ENCODE measurements at regions not wholly inside any gene's neighbourhood (a gene's known extent, or its start where the extent isn't known, plus 50 kb on each side); places are given as distances from the start of the nearest gene placed in this dataset.
"Not testable (repeated sequence)": the region's sequence is repeated elsewhere in the genome, so short reads cannot be mapped to it uniquely, and the experiment has no call there.

- no peak for DNase-seq (ENCODE audit: insufficient read length, low spot score)
- FAIRE-seq = no peak
Observed at GRCh38 chr9:3660936-3661335, 135.1 kb upstream of the RFX3 start.

DNA sequence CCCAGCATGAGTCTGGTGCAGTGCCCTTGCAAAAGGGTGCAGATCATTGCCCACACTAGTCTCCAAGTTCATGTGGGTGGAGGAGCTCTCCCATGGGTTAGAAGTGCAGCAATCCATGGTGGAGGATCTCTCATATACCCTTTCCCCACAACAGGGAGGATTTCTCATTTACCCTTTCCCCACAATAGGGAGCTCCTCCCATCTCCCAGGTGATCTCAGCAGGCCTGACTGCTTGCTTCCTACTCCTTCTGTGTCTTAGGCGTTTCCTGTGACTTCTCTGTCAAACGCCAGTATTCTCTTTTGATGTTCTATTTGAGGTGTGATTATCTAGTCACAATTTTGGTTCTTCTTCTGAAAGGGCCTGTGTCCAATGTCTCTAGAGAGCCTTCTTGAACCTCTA, 133.8 kb upstream of the RFX3 start:
- FAIRE-seq (no peak), DNase-seq (ENCODE audit: insufficient read length, low spot score) (no peak)

DNA sequence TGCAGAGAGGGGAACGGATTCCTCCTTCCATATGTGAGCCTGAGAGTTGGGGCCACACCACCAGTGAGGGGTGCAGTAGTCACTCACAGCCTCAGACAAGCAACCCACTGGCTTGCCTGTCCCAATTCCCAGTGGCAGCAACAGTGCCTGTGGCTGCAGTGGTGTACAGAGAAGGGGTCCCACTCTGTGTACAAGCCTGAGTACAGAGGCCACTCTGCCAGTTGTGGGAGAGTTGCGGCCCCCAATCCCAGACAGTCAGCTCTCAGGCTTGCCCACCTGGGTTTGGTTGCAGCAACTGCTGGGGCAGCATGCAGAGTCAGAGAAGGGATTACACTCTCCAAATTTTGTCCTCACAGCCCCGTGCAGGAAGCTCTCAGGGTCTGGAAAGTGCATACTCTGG, 133.2 kb upstream of the RFX3 start:
- DNase-seq (ENCODE audit: insufficient read length, low spot score) (no peak), FAIRE-seq (no peak)

- DNase-seq (ENCODE audit: insufficient read length, low spot score) (no peak), FAIRE-seq (no peak)
Observed at GRCh38 chr9:3656224-3656623, 130.4 kb upstream of the RFX3 start.

DNA sequence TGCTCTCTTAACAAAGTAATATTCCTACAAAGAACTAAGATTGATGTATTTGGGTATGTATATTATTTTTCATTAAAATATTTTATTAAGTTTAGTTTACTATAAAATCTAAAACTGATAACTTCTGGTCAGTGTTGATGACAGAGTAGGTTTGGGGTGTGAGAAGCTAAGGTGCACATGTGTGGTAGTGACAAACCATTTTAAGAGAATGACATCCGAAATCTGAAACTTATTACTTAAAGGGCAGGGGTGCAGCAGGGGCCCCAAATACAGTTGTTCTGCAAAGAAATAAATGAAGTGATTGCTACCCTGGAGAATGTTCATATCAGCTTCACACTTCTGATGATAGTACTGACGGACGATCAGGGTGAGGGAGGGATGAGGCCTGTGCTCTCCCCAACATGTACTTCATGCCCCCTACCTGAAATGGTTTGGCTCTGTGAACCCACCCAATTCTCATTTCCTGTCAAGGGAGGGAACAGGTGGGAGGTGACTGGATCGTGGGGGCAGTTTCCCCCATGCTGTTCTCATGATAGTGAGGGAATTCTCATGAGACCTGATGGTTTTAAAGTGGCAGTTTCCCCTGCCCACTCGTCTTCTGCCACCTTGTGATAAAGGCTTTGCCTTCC, 125.3 kb upstream of the RFX3 start:
- FAIRE-seq (no peak), DNase-seq (ENCODE audit: insufficient read length, low spot score) (no peak)

- no peak for FAIRE-seq
- no peak for DNase-seq (ENCODE audit: insufficient read length, low spot score)
Observed at GRCh38 chr9:3648722-3649246, 123.0 kb upstream of the RFX3 start.

DNA sequence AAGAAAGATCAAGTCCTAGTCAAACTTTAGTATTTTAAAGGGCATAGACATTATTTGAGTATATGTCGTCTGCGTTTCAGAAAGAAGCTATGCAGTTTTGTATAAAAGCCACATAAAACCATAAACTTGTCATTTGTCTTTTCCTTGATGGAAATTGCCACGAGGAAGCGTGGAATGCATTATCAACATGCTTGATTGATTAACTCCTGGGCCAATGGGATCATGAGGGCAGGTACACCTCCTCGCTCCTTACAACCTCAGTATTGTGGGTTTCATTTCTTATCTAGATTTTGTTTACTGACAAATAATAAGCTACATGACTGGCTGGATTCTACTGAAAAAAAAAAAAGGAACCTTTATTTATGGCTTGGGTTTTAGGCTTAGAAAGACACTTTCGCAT, 122.5 kb upstream of the RFX3 start:
- FAIRE-seq (no peak), DNase-seq (ENCODE audit: insufficient read length, low spot score) (no peak)

- DNase-seq (ENCODE audit: insufficient read length, low spot score) (no peak), FAIRE-seq (no peak)
Observed at GRCh38 chr9:3647652-3648051, 121.9 kb upstream of the RFX3 start.

DNA sequence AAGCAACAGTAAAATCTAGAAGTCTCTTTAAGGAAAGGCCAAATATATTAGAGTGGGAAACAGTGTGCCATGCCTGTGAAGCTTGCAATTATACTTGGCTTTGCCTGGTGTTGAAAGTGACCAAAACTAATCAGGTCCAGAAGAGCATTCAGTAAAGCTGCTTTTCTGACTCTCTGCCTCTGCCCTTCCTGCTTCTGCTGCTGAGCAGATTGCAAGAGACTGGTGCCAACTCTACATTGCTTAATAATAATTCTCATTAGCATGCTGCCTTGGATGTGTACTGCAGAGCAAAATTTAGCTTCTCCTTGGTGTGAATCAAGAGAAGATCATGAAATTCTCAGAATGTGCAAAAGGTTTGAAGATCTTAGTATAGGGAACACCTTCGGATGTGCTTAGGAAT, 120.4 kb upstream of the RFX3 start:
- FAIRE-seq (no peak), DNase-seq (ENCODE audit: insufficient read length, low spot score) (no peak)

DNA sequence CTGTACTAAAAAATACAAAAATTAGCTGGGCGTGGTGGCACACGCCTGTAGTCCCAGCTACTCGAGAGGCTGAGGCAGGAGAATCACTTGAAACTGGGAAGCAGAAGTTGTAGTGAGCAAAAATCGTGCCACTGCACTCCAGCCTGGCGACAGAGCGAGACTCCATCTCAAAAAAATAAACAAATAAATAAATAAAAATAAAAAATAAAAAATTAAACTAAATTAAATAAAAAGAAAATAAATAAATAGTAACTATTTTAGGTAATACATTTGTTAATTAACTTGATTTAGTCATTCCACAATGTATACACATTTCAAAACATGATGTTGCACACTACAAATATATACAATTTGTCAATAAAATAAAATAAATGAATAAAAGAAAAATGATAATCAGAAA, 116.3 kb upstream of the RFX3 start:
- DNase-seq (ENCODE audit: insufficient read length, low spot score); FAIRE-seq: not testable (repeated sequence)

DNA sequence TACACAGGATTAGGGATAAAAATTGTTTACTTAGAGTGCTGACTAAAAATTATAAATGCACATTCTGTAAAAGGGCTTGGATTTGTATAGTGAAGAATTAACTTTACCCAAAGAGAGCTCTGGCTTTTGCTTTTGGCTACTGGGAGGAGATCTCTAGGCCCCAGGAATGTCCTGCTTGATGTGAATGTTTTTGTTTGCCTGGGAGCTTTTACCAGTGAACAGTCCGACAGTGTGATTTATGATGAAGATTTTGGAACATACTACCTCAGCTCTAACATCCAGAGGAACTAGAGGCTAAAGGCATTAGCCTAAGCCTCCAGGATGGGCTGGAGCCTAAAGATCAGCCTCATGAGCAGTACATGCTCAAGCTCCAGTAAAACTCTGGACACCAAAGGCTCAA, 103.7 kb upstream of the RFX3 start:
- no peak for DNase-seq (ENCODE audit: insufficient read length, low spot score)
- no peak for FAIRE-seq

DNA sequence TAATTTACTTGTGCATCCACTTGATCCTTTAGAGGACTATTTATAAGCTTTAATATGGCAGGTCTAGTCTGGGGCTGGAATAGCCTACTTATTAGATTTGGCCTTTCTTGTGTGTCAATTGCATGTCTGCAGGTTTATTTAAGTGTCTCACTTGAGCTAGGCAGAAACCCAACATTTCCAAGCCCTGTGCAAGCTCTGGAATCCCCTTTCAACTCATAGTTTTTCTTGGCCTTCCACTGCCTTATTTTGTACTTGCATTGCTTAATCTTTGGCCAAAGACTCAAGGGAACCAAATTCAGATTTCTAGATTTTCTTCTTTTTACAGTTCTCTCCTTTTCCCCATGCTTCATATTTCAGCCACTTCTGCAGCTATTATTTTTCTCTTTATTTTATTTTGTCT, 102.4 kb upstream of the RFX3 start:
- FAIRE-seq = no peak
- DNase-seq (ENCODE audit: insufficient read length, low spot score) = no peak

DNA sequence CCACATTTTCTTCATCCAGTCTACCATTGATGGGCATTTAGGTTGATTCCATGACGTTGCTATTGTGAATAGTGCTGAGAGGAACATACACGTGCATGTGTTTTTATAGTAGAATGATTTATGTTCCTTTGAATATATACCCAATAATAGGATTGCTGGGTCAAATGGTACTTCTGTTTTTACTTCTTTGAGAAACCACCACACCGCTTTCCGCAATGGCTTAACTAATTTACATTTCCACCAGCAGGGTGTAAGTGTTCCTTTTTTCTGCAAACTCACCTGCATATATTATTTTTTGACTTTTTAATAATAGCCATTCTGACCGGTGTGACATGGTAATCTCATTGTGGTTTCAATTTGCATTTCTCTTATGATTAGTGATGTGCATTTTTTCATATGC, 82.2 kb upstream of the RFX3 start:
- FAIRE-seq = no peak
- no peak for DNase-seq (ENCODE audit: insufficient read length, low spot score)

- DNase-seq (ENCODE audit: insufficient read length, low spot score) (no peak), FAIRE-seq (no peak)
Observed at GRCh38 chr9:3600672-3601071, 74.9 kb upstream of the RFX3 start.

- FAIRE-seq (no peak), DNase-seq (ENCODE audit: insufficient read length, low spot score) (no peak)
Observed at GRCh38 chr9:3597792-3598191, 72.0 kb upstream of the RFX3 start.

DNA sequence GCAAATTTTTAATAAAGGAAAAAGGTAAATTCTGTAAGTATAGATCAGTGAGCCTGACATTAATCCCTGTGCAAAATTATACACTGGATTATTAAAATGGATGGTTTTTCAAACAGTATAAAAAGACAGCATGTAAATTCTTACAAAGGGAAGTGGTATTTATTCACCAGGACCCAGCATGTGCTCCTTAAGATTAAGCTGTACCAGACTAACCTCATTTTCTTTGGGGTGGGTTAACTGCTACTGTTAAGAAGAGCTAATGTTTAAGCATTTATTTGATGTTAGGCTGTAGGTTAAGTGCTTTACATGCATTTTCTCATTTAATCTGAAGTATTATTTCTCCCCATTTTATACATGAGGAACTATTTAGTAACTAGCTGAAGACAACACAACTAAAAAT, 60.3 kb upstream of the RFX3 start:
- DNase-seq (ENCODE audit: insufficient read length, low spot score) (no peak), FAIRE-seq (no peak)

GRCh38 chr9:3585606-3586005, 59.8 kb upstream of the RFX3 start:
- DNase-seq (ENCODE audit: insufficient read length, low spot score) (no peak), FAIRE-seq (no peak)

DNA sequence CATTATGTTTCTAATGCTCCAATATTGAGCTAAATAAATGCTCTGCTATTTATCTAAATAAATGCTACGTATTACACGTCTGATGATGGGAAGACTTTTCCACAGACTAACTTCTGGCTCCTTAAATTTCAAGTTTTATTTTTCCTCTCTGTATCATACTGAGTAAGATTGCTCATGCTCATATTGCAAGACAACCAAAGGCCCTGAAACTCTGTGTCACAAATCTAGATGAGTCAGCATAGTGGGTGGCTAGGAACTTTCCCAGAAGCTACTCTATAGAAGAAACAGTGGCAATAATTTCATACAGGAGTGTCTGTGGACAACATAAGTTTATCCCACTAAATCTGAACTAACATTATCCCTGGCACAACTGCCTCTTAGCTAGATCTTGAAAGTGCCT, 53.0 kb upstream of the RFX3 start:
- no peak for DNase-seq (ENCODE audit: insufficient read length, low spot score)
- FAIRE-seq = no peak

- FAIRE-seq (no peak), DNase-seq (ENCODE audit: insufficient read length, low spot score) (no peak)
Observed at GRCh38 chr9:3576328-3576727, 50.5 kb upstream of the RFX3 start.

GRCh38 chr9:3575821-3576220, 50.0 kb upstream of the RFX3 start:
- FAIRE-seq = no peak
- DNase-seq (ENCODE audit: insufficient read length, low spot score) = no peak

Data from HTR-8/SVneo (cell line).